HS-27A (cell line): ENCODE measurements at regions not wholly inside any gene's neighbourhood (a gene's known extent, or its start where the extent isn't known, plus 50 kb on each side); places are given as distances from the start of the nearest gene placed in this dataset.
A peak's percentile ranks its signal among the peaks of the same experiment; 100 is the strongest.

Experiments
- DNase-seq: peaks from one replicate; pipeline ENCODE4 v3.0.0-alpha.2; 2012; ENCODE audit warnings: low read depth, missing footprints

GRCh38 chr10:63708421-63708820, 187.2 kb downstream of the REEP3 start:
- DNase-seq = no peak

GRCh38 chr10:63710703-63711102, 189.5 kb downstream of the REEP3 start:
- DNase-seq = no peak

- no peak for DNase-seq
These were observed 190.2 kb downstream of the REEP3 start for GRCh38 chr10:63711361-63711760.

DNA sequence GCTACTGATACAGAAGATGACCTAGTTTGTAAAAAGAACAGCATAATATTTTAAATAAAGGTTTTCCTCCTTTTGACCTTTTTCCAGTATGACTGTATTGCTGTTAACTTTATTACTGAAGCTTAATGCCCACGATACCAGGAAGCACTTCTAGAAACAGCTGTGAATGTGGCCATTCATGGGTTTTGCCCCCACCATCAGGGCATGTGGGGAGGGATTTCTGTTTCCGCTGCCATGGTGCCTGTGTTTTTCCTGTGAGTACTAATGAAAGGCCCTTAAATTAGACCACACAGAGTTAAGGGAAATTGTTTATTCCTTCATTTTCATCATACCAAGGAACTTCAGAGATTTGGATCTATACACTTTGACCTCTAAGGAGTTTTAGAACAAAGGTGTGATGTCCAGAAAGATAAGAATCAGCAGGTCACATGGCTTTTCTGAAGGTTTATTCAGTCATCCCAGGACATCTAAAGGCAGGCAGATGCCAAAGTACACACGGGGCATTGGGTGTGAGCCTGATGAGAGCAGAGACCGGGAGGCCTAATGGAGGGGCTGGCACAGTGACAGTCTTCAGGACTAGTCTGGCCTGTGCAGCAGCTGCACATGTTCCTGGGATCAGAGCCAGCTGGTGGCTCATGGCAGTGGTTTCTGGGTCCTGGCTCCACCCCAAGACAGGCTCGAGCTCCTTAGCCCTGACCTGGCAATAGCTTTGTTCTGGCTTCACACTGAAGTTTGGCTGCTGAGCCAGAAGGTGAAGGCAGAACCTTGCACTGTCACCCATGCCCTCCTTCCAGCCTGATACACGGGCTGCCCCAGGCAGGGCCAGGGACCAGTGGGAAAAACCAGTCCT, 190.9 kb downstream of the REEP3 start:
- DNase-seq = peak; percentile 82

GRCh38 chr10:63712717-63713115, 191.5 kb downstream of the REEP3 start:
- DNase-seq = no peak

DNA sequence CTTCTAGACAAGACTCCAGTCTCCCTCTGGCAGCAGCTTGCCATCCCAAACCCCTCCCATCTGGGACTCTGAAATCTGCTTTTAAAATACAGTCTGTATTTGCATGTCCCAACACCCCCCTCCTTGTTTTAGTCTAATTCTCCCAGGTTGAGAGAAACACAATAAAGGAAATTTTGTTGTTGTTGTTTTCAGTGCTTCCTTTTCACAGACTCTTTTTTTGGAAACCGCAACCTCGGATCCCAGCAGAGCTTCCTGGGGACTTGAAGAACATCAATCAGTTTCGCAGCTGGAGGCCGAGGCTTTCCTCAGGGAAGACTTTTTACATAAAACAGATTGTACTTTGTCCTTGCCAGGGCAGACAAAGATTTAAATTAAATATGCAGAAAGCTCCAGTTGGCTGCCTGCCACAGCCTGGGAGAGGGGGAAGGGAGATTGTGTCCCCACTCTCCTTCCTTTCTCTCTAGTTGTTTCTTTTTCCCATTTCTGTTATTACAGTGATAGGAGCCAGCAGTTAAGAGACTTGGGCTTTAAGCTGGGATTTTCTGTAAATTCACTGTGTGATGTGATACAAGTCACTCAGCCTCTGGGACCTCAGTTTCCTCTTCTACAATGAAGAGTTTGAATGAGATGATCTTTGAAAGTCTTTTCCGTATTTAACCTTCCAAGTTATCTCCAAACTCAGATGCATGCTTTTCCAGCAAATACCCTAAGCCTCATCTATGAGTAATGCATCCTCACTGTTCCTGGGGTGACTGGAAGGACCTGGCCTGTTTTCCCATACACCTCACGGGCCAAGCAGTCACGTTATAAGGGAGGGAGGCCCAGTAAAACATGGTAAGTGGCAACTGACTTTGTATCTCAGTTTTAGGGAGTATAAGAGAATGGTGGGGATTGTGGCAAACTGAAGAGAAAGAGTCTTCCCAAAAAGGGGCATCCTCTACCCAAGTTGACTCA, 192.3 kb downstream of the REEP3 start:
- no peak for DNase-seq

DNA sequence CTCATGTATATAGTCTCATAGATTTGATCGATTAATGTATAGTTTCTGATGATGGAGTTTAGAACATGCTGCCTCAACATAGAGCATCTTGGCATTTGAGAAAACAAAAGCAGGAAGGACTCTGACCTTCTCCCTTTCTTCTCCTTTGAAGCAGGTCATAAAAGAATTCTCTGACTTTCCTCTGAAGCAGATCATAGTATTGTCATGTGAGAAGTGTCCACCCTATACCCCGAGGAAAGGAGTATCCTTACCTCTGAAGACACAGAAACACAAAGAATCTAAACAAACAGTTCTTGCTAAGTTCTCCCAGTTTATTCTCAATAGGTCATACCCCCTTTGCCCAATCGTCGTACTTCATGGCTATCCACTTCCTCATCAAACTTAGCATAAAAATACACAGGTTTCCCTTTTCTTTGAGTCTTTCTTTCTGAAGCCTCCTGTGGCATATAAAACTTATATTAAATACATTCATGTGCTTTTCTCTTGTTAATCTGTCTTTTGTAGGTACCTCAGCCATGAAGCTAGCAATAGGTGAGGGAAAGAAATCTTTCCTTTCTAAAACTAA, 194.9 kb downstream of the REEP3 start:
- DNase-seq = no peak

GRCh38 chr10:63717027-63717715, 196.0 kb downstream of the REEP3 start:
- DNase-seq = no peak

DNA sequence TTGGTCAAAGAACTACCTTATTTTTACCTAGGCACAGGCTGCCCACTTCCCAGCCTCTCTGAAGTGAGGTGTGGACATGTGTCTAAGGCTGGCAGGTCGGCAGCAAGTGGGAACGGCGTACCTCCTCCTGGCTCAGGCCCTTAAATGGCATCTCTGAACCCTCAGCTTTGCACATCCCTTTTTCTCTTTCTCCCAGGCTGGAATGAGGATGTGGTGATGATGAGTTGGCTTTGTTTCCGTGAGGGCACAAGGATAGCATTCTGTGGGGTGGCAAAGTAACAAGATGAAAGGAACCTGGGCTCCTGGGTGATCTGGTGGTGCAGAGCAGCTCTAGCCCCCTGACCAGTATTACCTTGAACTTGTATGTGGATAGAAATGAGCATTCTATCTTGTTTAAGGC, 196.8 kb downstream of the REEP3 start:
- no peak for DNase-seq

DNA sequence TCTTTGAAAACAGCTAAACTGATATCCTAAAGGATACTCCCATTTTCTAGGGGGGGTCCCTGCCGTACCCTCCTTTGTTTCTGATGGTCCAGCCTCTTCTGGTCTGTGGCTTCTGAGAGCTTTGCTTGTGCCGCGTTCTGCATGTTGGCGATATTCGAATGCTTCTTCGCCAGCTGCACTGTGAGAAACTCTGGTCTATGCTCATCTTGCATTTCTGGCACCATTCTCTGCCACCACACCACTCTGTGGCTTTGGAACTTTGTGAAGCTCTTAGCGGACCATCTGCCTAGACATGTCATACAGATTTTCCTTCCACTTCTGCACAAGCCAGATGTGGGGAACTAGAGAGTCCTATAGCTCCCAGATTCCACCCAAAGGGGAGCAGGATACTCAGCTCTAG, 197.2 kb downstream of the REEP3 start:
- no peak for DNase-seq

- no peak for DNase-seq
These were observed 198.1 kb downstream of the REEP3 start for GRCh38 chr10:63719226-63719856.

GRCh38 chr10:63720072-63720537, 198.9 kb downstream of the REEP3 start:
- no peak for DNase-seq

DNA sequence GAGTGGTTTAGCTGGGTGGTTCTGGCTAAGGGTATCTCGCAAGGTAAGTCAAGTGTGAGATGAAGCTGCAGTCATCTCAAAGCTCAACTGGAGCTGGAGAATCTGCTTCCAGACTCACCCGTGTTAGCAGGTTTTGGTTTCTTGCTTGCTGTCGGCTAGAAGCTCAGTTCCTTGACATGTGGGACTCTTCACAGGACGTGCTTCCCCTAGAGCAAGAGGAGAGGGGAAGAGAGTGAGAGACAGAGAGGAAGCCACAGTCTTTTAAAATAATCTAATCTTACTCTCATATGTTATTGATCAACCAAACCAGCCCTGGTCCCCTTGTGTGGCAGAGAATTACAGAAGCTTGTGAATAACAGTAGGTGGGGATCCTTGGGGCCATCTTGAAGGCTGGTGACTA, 199.5 kb downstream of the REEP3 start:
- DNase-seq = no peak

DNA sequence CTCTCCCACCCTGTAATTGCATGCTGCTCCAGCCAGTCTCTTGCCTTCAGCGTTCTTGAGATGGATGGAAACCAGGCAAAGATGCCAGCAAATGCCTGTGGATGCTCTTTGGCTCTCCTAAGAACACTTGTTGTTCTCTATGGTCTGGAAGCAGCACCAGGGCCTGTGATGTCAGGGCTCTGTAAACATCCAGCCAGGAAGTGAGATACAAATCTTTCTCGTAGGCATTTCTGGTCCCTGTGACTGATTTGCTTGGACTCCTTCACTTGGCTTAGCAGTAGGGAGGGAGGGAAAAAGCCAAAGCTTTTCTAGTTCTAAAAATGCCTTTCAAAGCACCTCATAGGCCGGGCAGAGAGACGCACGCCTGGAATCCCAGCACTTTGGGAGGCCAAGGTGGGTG, 201.3 kb downstream of the REEP3 start:
- DNase-seq = no peak

DNA sequence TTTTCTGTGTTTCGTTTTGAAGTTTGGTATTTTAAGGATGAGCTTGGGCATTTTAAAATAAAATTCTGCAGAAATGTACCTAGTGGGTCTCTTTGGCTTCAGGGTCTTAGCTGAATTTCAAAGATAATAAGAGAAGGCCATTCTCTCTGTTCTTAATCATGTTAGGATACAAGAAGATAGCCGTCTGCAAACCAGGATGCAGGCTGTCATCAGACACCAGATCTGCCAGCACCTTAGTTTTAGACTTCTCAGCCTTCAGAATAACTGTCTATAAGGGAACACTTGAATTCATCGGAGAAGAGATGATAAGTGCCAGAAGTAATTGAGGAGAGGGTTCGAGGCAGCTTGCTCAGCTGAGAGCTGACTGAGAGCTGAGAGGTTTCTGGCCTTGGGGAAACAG, 202.1 kb downstream of the REEP3 start:
- DNase-seq = no peak

DNA sequence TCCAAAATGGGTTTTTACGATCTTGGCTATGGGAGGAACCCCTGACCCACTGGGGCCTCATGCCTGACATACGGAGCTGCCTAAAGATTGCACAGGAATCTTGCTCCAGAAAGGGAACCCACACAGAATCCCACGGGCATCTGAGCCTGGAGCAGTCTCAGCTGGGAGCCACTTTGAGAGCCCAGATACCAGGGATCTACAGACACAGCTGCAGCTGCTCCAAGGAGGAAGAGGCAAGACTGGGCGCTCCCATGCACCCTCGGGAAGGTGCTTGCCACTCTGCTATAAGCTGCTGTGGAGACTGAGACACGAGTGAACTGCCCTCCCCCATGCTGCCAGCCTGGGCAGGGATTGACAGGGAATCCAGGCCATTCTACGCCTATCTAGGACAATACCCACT, 202.5 kb downstream of the REEP3 start:
- no peak for DNase-seq

GRCh38 chr10:63724922-63725321, 203.7 kb downstream of the REEP3 start:
- DNase-seq = no peak

DNA sequence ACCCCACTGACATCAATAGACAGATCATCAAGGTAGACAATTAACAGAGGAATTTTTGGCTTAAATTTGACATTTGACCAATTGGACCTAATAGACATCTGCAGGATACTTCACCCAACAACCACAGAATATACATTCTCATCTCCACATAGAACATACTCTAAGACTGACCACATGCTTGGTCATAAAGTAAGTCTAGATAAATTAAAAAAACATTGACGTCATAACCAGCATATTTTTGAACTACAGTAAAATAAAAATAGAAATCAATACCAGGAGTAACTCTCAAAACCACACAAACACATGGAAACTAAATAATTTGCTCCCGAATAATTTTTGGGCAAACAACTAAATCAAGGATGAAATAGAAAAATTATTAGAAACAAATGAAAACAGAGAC, 205.7 kb downstream of the REEP3 start:
- no peak for DNase-seq

DNA sequence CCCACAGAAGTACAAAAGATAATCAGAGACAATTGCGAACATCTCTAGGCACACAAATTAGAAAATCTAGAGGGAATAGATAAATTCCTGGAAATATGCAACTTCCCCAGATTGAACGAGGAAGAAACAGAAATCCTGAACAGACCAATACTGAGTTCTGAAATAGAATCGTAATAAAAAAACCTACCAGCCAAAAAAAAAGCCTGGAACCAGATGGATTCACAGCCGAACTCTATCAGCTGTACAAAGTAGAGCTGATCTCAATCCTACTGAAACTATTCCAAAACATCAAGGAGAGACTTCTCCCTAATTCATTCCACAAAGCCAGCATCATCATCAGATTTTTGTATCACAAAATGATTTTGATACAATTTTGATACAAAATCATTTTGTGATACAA, 206.4 kb downstream of the REEP3 start:
- no peak for DNase-seq

- no peak for DNase-seq
These were observed 214.1 kb downstream of the REEP3 start for GRCh38 chr10:63735305-63735704.

- DNase-seq = peak; percentile 26
These were observed 217.2 kb downstream of the REEP3 start for GRCh38 chr10:63738410-63738809.
